Spinal cord (tissue), 9 donors: ENCODE measurements at regions not wholly inside any gene's neighbourhood (a gene's known extent, or its start where the extent isn't known, plus 50 kb on each side); places are given as distances from the start of the nearest gene placed in this dataset.
A peak's percentile ranks its signal among the peaks of the same experiment; 100 is the strongest.
"Not testable (repeated sequence)": the region's sequence is repeated elsewhere in the genome, so short reads cannot be mapped to it uniquely, and the experiment has no call there.

Experiments
- DNase-seq, 6 donors: peaks; one replicate each; pipeline versions ENCODE4 v3.0.0 to v3.0.0-alpha.2; 2013 to 2015; ENCODE audit warnings: low spot score in 6 of 6, low read depth in 4 of 6
- H3K27ac ChIP-seq: one replicate; pipeline ENCODE4 v1.5.1; 2013; ENCODE audit warnings: low read depth, low read length, control low read depth
- H3K27me3 ChIP-seq: one replicate; pipeline ENCODE4 v1.6.1; 2013; ENCODE audit warnings: low read length; ENCODE audit not compliant: control insufficient read depth, insufficient read depth
- H3K36me3 ChIP-seq: one replicate; pipeline ENCODE4 v1.6.1; 2013; ENCODE audit warnings: low read length; ENCODE audit not compliant: control insufficient read depth, insufficient read depth
- H3K4me1 ChIP-seq: one replicate; pipeline ENCODE4 v1.6.1; 2013; ENCODE audit warnings: low read length; ENCODE audit not compliant: control insufficient read depth, insufficient read depth
- H3K4me3 ChIP-seq: one replicate; pipeline ENCODE4 v1.5.1; 2013; ENCODE audit warnings: low read depth, low read length, control low read depth
- H3K9me3 ChIP-seq: one replicate; pipeline ENCODE4 v1.6.1; 2013; ENCODE audit warnings: low read length; ENCODE audit not compliant: control insufficient read depth, insufficient read depth
- WGBS: methylation state at CpG from one replicate; pipeline ENCODE4 v1.1.5; 2013; ENCODE audit warnings: missing lambda C conversion rate; ENCODE audit not compliant: insufficient coverage; 5-methylcytosine and 5-hydroxymethylcytosine counted together
- donor health status: healthy.

- Histone ChIP-seq H3K4me3 (no peak overlapping the region), H3K36me3 (no peaks in the 10 kb centered on the region), H3K4me1 (peaks cover 11% of the 10 kb centered on the region), H3K27ac (no peak overlapping the region), H3K9me3 (no peaks in the 10 kb centered on the region), H3K27me3 (no peaks in the 10 kb centered on the region)
- DNase-seq: no peak
- WGBS: no CpG with 5 or more reads among the region's 3 CpGs
These were observed 197.8 kb upstream of the ZNF618 start for GRCh38 chr9:113678119-113678858.

GRCh38 chr9:113678859-113679256 lies 197.3 kb upstream of the ZNF618 start:
- no peak for DNase-seq
- Histone ChIP-seq H3K4me3 (no peak overlapping the region), H3K4me1 (peaks cover 6% of the 10 kb centered on the region), H3K36me3 (no peaks in the 10 kb centered on the region), H3K27ac (no peak overlapping the region), H3K9me3 (no peaks in the 10 kb centered on the region), H3K27me3 (no peaks in the 10 kb centered on the region)
- WGBS: no CpG with 5 or more reads among the region's 2 CpGs

GRCh38 chr9:113682297-113682771 lies 193.8 kb upstream of the ZNF618 start:
- H3K36me3 ChIP-seq: no peaks in the 10 kb centered on the region
- peak in 5 of 6 donors; percentile 51 to 94 (median 75) for DNase-seq
- H3K9me3 ChIP-seq: no peaks in the 10 kb centered on the region
- H3K4me3 ChIP-seq: no peak overlapping the region
- 3% methylated on average over 3 of the region's 9 CpGs for WGBS
- no peak overlapping the region for H3K27ac ChIP-seq
- peaks cover 1% of the 10 kb centered on the region for H3K4me1 ChIP-seq
- H3K27me3 ChIP-seq: peaks cover 11% of the 10 kb centered on the region

GRCh38 chr9:113685636-113686035 lies 190.5 kb upstream of the ZNF618 start:
- not testable (repeated sequence) for H3K27ac ChIP-seq, H3K36me3 ChIP-seq, H3K4me3 ChIP-seq, H3K9me3 ChIP-seq, DNase-seq, H3K4me1 ChIP-seq
- H3K27me3 ChIP-seq: peaks cover 28% of the 10 kb centered on the region
- 86% methylated on average over 1 of the region's 6 CpGs for WGBS

- H3K4me1 ChIP-seq: peaks cover 10% of the 10 kb centered on the region
- H3K27ac ChIP-seq: no peak overlapping the region
- 31% methylated on average over 3 of the region's 4 CpGs for WGBS
- no peaks in the 10 kb centered on the region for H3K9me3 ChIP-seq
- H3K4me3 ChIP-seq: no peak overlapping the region
- peaks cover 28% of the 10 kb centered on the region for H3K27me3 ChIP-seq
- H3K36me3 ChIP-seq: no peaks in the 10 kb centered on the region
- no peak for DNase-seq
These were observed 188.9 kb upstream of the ZNF618 start for GRCh38 chr9:113687107-113687679.

- peak in 2 of 6 donors; percentile 28 to 51 for DNase-seq
- H3K4me1 ChIP-seq: peaks cover 10% of the 10 kb centered on the region
- H3K27me3 ChIP-seq: peaks cover 28% of the 10 kb centered on the region
- H3K27ac ChIP-seq: no peak overlapping the region
- H3K9me3 ChIP-seq: no peaks in the 10 kb centered on the region
- 4% methylated on average over 37 of the region's 40 CpGs for WGBS
- peak overlapping the region; percentile 6 for H3K4me3 ChIP-seq
- no peaks in the 10 kb centered on the region for H3K36me3 ChIP-seq
These were observed 188.3 kb upstream of the ZNF618 start for GRCh38 chr9:113687680-113688371.

GRCh38 chr9:113690055-113690740 lies 185.9 kb upstream of the ZNF618 start:
- no peak overlapping the region for H3K4me3 ChIP-seq
- peaks cover 28% of the 10 kb centered on the region for H3K27me3 ChIP-seq
- no peak overlapping the region for H3K27ac ChIP-seq
- DNase-seq: peak in 1 of 6 donors; percentile 36
- H3K36me3 ChIP-seq: no peaks in the 10 kb centered on the region
- peaks cover 10% of the 10 kb centered on the region for H3K4me1 ChIP-seq
- 64% methylated on average over 9 of the region's 11 CpGs for WGBS
- H3K9me3 ChIP-seq: no peaks in the 10 kb centered on the region

- H3K27me3 ChIP-seq: peaks cover 19% of the 10 kb centered on the region
- H3K4me1 ChIP-seq: peaks cover 9% of the 10 kb centered on the region
- no CpG with 5 or more reads among the region's 2 CpGs for WGBS
- no peaks in the 10 kb centered on the region for H3K9me3 ChIP-seq
- no peak overlapping the region for H3K4me3 ChIP-seq
- no peak overlapping the region for H3K27ac ChIP-seq
- H3K36me3 ChIP-seq: no peaks in the 10 kb centered on the region
- no peak for DNase-seq
These were observed 183.9 kb upstream of the ZNF618 start for GRCh38 chr9:113692256-113692655.

GRCh38 chr9:113694912-113695311 lies 181.2 kb upstream of the ZNF618 start:
- Histone ChIP-seq H3K4me1 (no peaks in the 10 kb centered on the region), H3K27ac (no peak overlapping the region), H3K9me3 (no peaks in the 10 kb centered on the region), H3K36me3 (no peaks in the 10 kb centered on the region), H3K27me3 (no peaks in the 10 kb centered on the region), H3K4me3 (no peak overlapping the region)
- 89% methylated on average over 4 of the region's 4 CpGs for WGBS
- no peak for DNase-seq
